ENCODE measurements at regions not wholly inside any gene's neighbourhood (a gene's known extent, or its start where the extent isn't known, plus 50 kb on each side); places are given as distances from the start of the nearest gene placed in this dataset.

GRCh38 chr9:93859431-93860215, 95.5 kb downstream of the BARX1 start:
- Histone ChIP-seq H3K27me3 (replicated peaks; ENCODE audit: insufficient read depth) (peaks cover 5% of the 10 kb centered on the region), H3K27ac (no peak overlapping the region), H3K4me1 (replicated peaks) (no peaks in the 10 kb centered on the region), H3K36me3 (no peaks in the 10 kb centered on the region), H3K4me3 (no peak overlapping the region), H3K9me3 (no peaks in the 10 kb centered on the region)
- intact Hi-C loops (cut with DNase I): no loop called here
- WGBS: 78% methylated on average over 10 of the region's 10 CpGs
- TF ChIP-seq POLR2A (IDR thresholded peaks at IDR 0.05) (no peak), CTCF (IDR thresholded peaks at IDR 0.05) (no peak), POLR2AphosphoS5 (IDR thresholded peaks at IDR 0.05) (no peak)
- no peak for DNase-seq (ENCODE audit: low spot score)

- TF ChIP-seq CTCF (IDR thresholded peaks at IDR 0.05): no peak
- TF ChIP-seq POLR2AphosphoS5 (IDR thresholded peaks at IDR 0.05): no peak
- no peak for TF ChIP-seq POLR2A (IDR thresholded peaks at IDR 0.05)
- intact Hi-C loops (cut with DNase I): no loop called here
- Histone ChIP-seq H3K27ac (no peak overlapping the region), H3K4me1 (replicated peaks) (no peaks in the 10 kb centered on the region), H3K36me3 (no peaks in the 10 kb centered on the region), H3K9me3 (no peaks in the 10 kb centered on the region), H3K4me3 (no peak overlapping the region), H3K27me3 (replicated peaks; ENCODE audit: insufficient read depth) (peaks cover 5% of the 10 kb centered on the region)
- DNase-seq (ENCODE audit: low spot score): no peak
These were observed 97.6 kb downstream of the BARX1 start for GRCh38 chr9:93857528-93857927.

- Histone ChIP-seq H3K4me3 (no peak overlapping the region), H3K36me3 (no peaks in the 10 kb centered on the region), H3K27ac (no peak overlapping the region), H3K9me3 (no peaks in the 10 kb centered on the region), H3K4me1 (replicated peaks) (no peaks in the 10 kb centered on the region), H3K27me3 (replicated peaks; ENCODE audit: insufficient read depth) (no peaks in the 10 kb centered on the region)
- TF ChIP-seq POLR2A (IDR thresholded peaks at IDR 0.05): no peak
- no peak for TF ChIP-seq CTCF (IDR thresholded peaks at IDR 0.05)
- no peak for TF ChIP-seq POLR2AphosphoS5 (IDR thresholded peaks at IDR 0.05)
- intact Hi-C loops (cut with DNase I): no loop called here
- no peak for DNase-seq (ENCODE audit: low spot score)
These were observed 102.4 kb downstream of the BARX1 start for GRCh38 chr9:93852728-93853127.

GRCh38 chr9:93846349-93846748, 108.8 kb downstream of the BARX1 start:
- WGBS: 88% methylated on average over 3 of the region's 3 CpGs
- no peaks in the 10 kb centered on the region for H3K9me3 ChIP-seq

More at GRCh38 chr9:93846349-93846748, 108.8 kb downstream of the BARX1 start:
- Histone ChIP-seq H3K4me1 (replicated peaks) (no peaks in the 10 kb centered on the region), H3K27me3 (replicated peaks; ENCODE audit: insufficient read depth) (no peaks in the 10 kb centered on the region), H3K36me3 (no peaks in the 10 kb centered on the region), H3K4me3 (no peak overlapping the region), H3K27ac (no peak overlapping the region)
- intact Hi-C loops (cut with DNase I): no loop called here
- DNase-seq (ENCODE audit: low spot score): no peak
- TF ChIP-seq CTCF (IDR thresholded peaks at IDR 0.05) (no peak), POLR2AphosphoS5 (IDR thresholded peaks at IDR 0.05) (no peak), POLR2A (IDR thresholded peaks at IDR 0.05) (no peak)
